Spleen (tissue), 11 donors: ENCODE measurements at regions not wholly inside any gene's neighbourhood (a gene's known extent, or its start where the extent isn't known, plus 50 kb on each side); places are given as distances from the start of the nearest gene placed in this dataset.

ENCODE experiments used
- DNase-seq: peaks from one replicate; pipeline ENCODE4 v3.0.0-alpha.2; 2020
- H3K27ac ChIP-seq, 8 donors: fragments of 200-600 bp; sonication (generic) in 7 of 8; 1 replicate in 4 of 8; 2 replicates in 4 of 8; pipeline versions ENCODE4 v1.5.0 to v1.8.0; 2016 to 2021; ENCODE audit warnings: inconsistent platforms in 4 of 8, mild to moderate bottlenecking in 4 of 8, moderate library complexity in 1 of 8
- H3K27me3 ChIP-seq, 7 donors: fragments of 200-600 bp; sonication (generic) in 6 of 7; replicated peaks in 1 of 7; 1 replicate in 4 of 7; 2 replicates in 3 of 7; pipeline versions ENCODE4 v1.5.0 to v1.8.0; 2016 to 2021; ENCODE audit warnings: inconsistent platforms in 3 of 7, mild to moderate bottlenecking in 1 of 7
- H3K36me3 ChIP-seq, 6 donors: fragments of 200-600 bp; sonication (generic) in 5 of 6; 1 replicate in 4 of 6; 2 replicates in 2 of 6; pipeline versions ENCODE4 v1.5.0 to v1.8.0; 2016 to 2021; ENCODE audit warnings: inconsistent platforms in 2 of 6
- H3K4me1 ChIP-seq, 6 donors: fragments of 200-600 bp; sonication (generic) in 5 of 6; 1 replicate in 3 of 6; 2 replicates in 3 of 6; pipeline versions ENCODE4 v1.5.0 to v1.8.0; 2016 to 2021; ENCODE audit warnings: inconsistent platforms in 3 of 6
- H3K4me3 ChIP-seq, 8 donors: fragments of 200-600 bp; sonication (generic) in 7 of 8; 1 replicate in 4 of 8; 2 replicates in 4 of 8; pipeline versions ENCODE4 v1.5.0 to v1.8.0; 2016 to 2021; ENCODE audit warnings: inconsistent platforms in 4 of 8, mild to moderate bottlenecking in 4 of 8, moderate library complexity in 2 of 8
- H3K9me3 ChIP-seq, 8 donors: fragments of 200-600 bp; sonication (generic) in 7 of 8; 1 replicate in 4 of 8; 2 replicates in 4 of 8; pipeline versions ENCODE4 v1.5.0 to v1.8.0; 2016 to 2021; ENCODE audit warnings: inconsistent platforms in 4 of 8
- CTCF ChIP-seq, 11 experiments: fragments of 200-600 bp in 7 of 11; fragments of 450-650 bp in 4 of 11; sonication (generic) in 4 of 11; IDR thresholded peaks in 8 of 11; conservative IDR thresholded peaks in 3 of 11; 1 replicate in 7 of 11; 2 replicates in 4 of 11; pipeline versions ENCODE4 v1.4.0 to v1.8.0; 2016 to 2021; ENCODE audit warnings: antibody characterized with exemption in 11 of 11, inconsistent platforms in 4 of 11, mild to moderate bottlenecking in 1 of 11
- POLR2A ChIP-seq, 3 donors: fragments of 450-650 bp; IDR thresholded peaks; one replicate each; pipeline ENCODE4 v1.5.1; 2017; ENCODE audit warnings: antibody characterized with exemption in 3 of 3, mild to moderate bottlenecking in 1 of 3
- POLR2AphosphoS5 ChIP-seq, 3 donors: sonication (generic); formaldehyde crosslinking; IDR thresholded peaks; one replicate each; pipeline ENCODE4 v1.5.1; 2017; ENCODE audit warnings: antibody characterized with exemption in 3 of 3
- WGBS, 5 donors: extraction: QIAGEN DNeasy Blood & Tissue Kit in 3 of 5; methylation state at CpG; one replicate each; pipeline versions ENCODE4 v1.1.5 to v1.1.7; 2013 to 2018; 5-methylcytosine and 5-hydroxymethylcytosine counted together
- intact Hi-C: fragments of 100-400 bp; cut with DNase I; formaldehyde crosslinking; loops from one replicate; pipeline ENCODE4 v1.15.0; 2023; ENCODE audit warnings: low total_unique reads
- donor health status: healthy with polysubstance abuse.
- donor health status: DM: no; HTN: no; CAD: no; lungs with moderate emphysema.
- donor health status: DM: no; HTN: no; CAD: no.
- donor health status: Bipolar disorder and iron deficiency.
- donor health status: healthy.
- donor health status: DM: no; HTN: no; CAD: no.
- donor health status: DM: yes; HTN: yes; CAD: no.

GRCh38 chr3:145739926-145740325, 421.1 kb downstream of the PLOD2 start:
- intact Hi-C loops, result no loop called here
- no peak overlapping the region for H3K27ac ChIP-seq
- no peaks in the 10 kb centered on the region for H3K9me3 ChIP-seq
- H3K4me3 ChIP-seq, result no peak overlapping the region
- TF ChIP-seq CTCF (IDR thresholded peaks at IDR 0.05 in 8 of 11, conservative IDR thresholded peaks at IDR 0.05 in 3 of 11), result no peak
- WGBS, 5 donors, result 71 to 83% (median 82%) methylated on average over 4 of the region's 4 CpGs
- no peaks in the 10 kb centered on the region for H3K36me3 ChIP-seq
- DNase-seq, result no peak
- no peaks in the 10 kb centered on the region for H3K27me3 ChIP-seq
- H3K4me1 ChIP-seq, result no peaks in the 10 kb centered on the region

- Histone ChIP-seq H3K4me1 (no peaks in the 10 kb centered on the region), H3K4me3 (no peak overlapping the region), H3K36me3 (no peaks in the 10 kb centered on the region), H3K27ac (no peak overlapping the region), H3K9me3 (no peaks in the 10 kb centered on the region), H3K27me3 (no peaks in the 10 kb centered on the region)
- TF ChIP-seq POLR2AphosphoS5 (IDR thresholded peaks at IDR 0.05) (no peak), CTCF (IDR thresholded peaks at IDR 0.05 in 8 of 11, conservative IDR thresholded peaks at IDR 0.05 in 3 of 11) (no peak), POLR2A (IDR thresholded peaks at IDR 0.05) (no peak)
- 88 to 94% (median 89%) methylated on average over 2 of the region's 2 CpGs for WGBS, 5 donors
- intact Hi-C loops, result no loop called here
- DNase-seq, result no peak
Observed at GRCh38 chr3:145750657-145751056, 410.3 kb downstream of the PLOD2 start.

GRCh38 chr3:145752576-145752975, 408.4 kb downstream of the PLOD2 start:
- H3K36me3 ChIP-seq, result no peaks in the 10 kb centered on the region
- no peak overlapping the region for H3K4me3 ChIP-seq
- no peak for DNase-seq
- intact Hi-C loops, result no loop called here
- no peaks in the 10 kb centered on the region for H3K4me1 ChIP-seq
- WGBS, 5 donors, result 43 to 68% (median 67%) methylated on average over 1 of the region's 1 CpG
- no peaks in the 10 kb centered on the region for H3K27me3 ChIP-seq
- no peak overlapping the region for H3K27ac ChIP-seq
- no peaks in the 10 kb centered on the region for H3K9me3 ChIP-seq
- no peak for TF ChIP-seq CTCF (IDR thresholded peaks at IDR 0.05 in 8 of 11, conservative IDR thresholded peaks at IDR 0.05 in 3 of 11)
- TF ChIP-seq POLR2A (IDR thresholded peaks at IDR 0.05), result no peak

- TF ChIP-seq CTCF (IDR thresholded peaks at IDR 0.05 in 8 of 11, conservative IDR thresholded peaks at IDR 0.05 in 3 of 11) (no peak), POLR2A (IDR thresholded peaks at IDR 0.05) (no peak), POLR2AphosphoS5 (IDR thresholded peaks at IDR 0.05) (no peak)
- intact Hi-C loops, result no loop called here
- WGBS, 5 donors, result 80 to 91% (median 83%) methylated on average over 3 of the region's 3 CpGs
Observed at GRCh38 chr3:145754605-145755289, 406.2 kb downstream of the PLOD2 start.

More at GRCh38 chr3:145754605-145755289, 406.2 kb downstream of the PLOD2 start:
- H3K4me3 ChIP-seq, result no peak overlapping the region
- H3K27ac ChIP-seq, result no peak overlapping the region
- H3K27me3 ChIP-seq, result no peaks in the 10 kb centered on the region
- no peaks in the 10 kb centered on the region for H3K4me1 ChIP-seq
- H3K9me3 ChIP-seq, result no peaks in the 10 kb centered on the region
- DNase-seq, result no peak
- H3K36me3 ChIP-seq, result no peaks in the 10 kb centered on the region
